SK-N-SH (cell line): ENCODE measurements at regions not wholly inside any gene's neighbourhood (a gene's known extent, or its start where the extent isn't known, plus 50 kb on each side); places are given as distances from the start of the nearest gene placed in this dataset.

Experiments used
- CTCF ChIA-PET: fragments of 300-600, 350-600 bp; formaldehyde crosslinking; extraction: SDS; loops from one replicate; lab custom pipeline; 2021; lab: Yijun Ruan, JAX
- POLR2A ChIA-PET: fragments of 350-600 bp; sonication (Branson Sonifier 250); formaldehyde crosslinking; extraction: SDS; loops from one replicate; lab custom pipeline; 2020; ENCODE audit warnings: antibody characterized with exemption, inconsistent platforms; lab: Yijun Ruan, JAX
- DNase-seq: peaks from one replicate; pipeline ENCODE4 v3.0.0; 2012
- H2AFZ ChIP-seq: fragments of 200-600 bp; sonication (generic); 2 replicates; pipeline ENCODE4 v1.8.1; 2016; ENCODE audit warnings: antibody characterized with exemption, mild to moderate bottlenecking, low read depth
- H3F3A ChIP-seq: fragments of 200-600 bp; sonication (generic); replicated peaks from 2 replicates; pipeline ENCODE3; 2016; ENCODE audit warnings: antibody characterized with exemption, mild to moderate bottlenecking; ENCODE audit not compliant: insufficient read depth
- H3K27ac ChIP-seq, 2 experiments: fragments of 200-500 bp in 1 of 2; fragments of 200-600 bp in 1 of 2; sonication (Bioruptor generic) in 1 of 2; sonication (generic), shearing (Covaris generic) in 1 of 2; 2 replicates each; pipeline versions ENCODE4 v1.5.1 to v1.6.1; 2014 to 2016; ENCODE audit warnings: low read depth in 2 of 2, inconsistent platforms in 1 of 2, low read length in 1 of 2, mild to moderate bottlenecking in 1 of 2, mixed read lengths in 1 of 2
- H3K27me3 ChIP-seq: fragments of 200-600 bp; sonication (generic), shearing (Covaris generic); 2 replicates; pipeline ENCODE4 v1.6.1; 2016; ENCODE audit warnings: mixed run types; ENCODE audit not compliant: insufficient read depth
- H3K36me3 ChIP-seq, 2 experiments: fragments of 200-500 bp in 1 of 2; fragments of 200-600 bp in 1 of 2; sonication (Bioruptor generic) in 1 of 2; sonication (generic) in 1 of 2; replicated peaks in 1 of 2; 2 replicates each; pipeline versions ENCODE3 to v1.5.1; 2014 to 2016; ENCODE audit warnings: low read length in 1 of 2, mild to moderate bottlenecking in 1 of 2; ENCODE audit not compliant: insufficient read depth in 2 of 2, control insufficient read depth in 1 of 2
- H3K4me1 ChIP-seq, 2 experiments: fragments of 200-500 bp in 1 of 2; fragments of 200-600 bp in 1 of 2; sonication (Bioruptor generic) in 1 of 2; sonication (generic), shearing (Covaris generic) in 1 of 2; 2 replicates each; pipeline versions ENCODE4 v1.5.1 to v1.6.1; 2014 to 2016; ENCODE audit warnings: low read depth in 1 of 2, low read length in 1 of 2, mixed run types in 1 of 2; ENCODE audit not compliant: insufficient read depth in 2 of 2, control insufficient read depth in 1 of 2
- H3K4me2 ChIP-seq: fragments of 200-600 bp; sonication (generic), shearing (Covaris generic); 2 replicates; pipeline ENCODE4 v1.6.1; 2017; ENCODE audit warnings: mixed run types
- H3K4me3 ChIP-seq, 2 experiments: fragments of 200-500 bp in 1 of 2; fragments of 200-600 bp in 1 of 2; sonication (Bioruptor generic) in 1 of 2; sonication (generic), shearing (Covaris generic) in 1 of 2; 2 replicates each; pipeline versions ENCODE4 v1.5.1 to v1.8.1; 2014 to 2016; ENCODE audit warnings: low read depth in 2 of 2, inconsistent platforms in 1 of 2, low read length in 1 of 2, mild to moderate bottlenecking in 1 of 2, mixed read lengths in 1 of 2, moderate library complexity in 1 of 2
- H3K79me2 ChIP-seq: fragments of 200-600 bp; sonication (generic); 2 replicates; pipeline ENCODE4 v1.8.1; 2017; ENCODE audit warnings: mild to moderate bottlenecking; ENCODE audit not compliant: insufficient read depth
- H3K9ac ChIP-seq: fragments of 200-600 bp; sonication (generic); 2 replicates; pipeline ENCODE4 v1.6.1; 2017; ENCODE audit warnings: mixed run types
- H3K9me2 ChIP-seq: fragments of 200-600 bp; sonication (generic); 2 replicates; pipeline ENCODE4 v1.6.1; 2017; ENCODE audit warnings: mixed run types
- H3K9me3 ChIP-seq: fragments of 200-600 bp; sonication (generic); 2 replicates; pipeline ENCODE4 v1.6.1; 2017; ENCODE audit warnings: mixed run types, mild to moderate bottlenecking, moderate library complexity
- H4K20me1 ChIP-seq: fragments of 200-600 bp; sonication (generic); 2 replicates; pipeline ENCODE4 v1.6.1; 2017; ENCODE audit warnings: mild to moderate bottlenecking, mixed run types; ENCODE audit not compliant: insufficient read depth
- CHD2 ChIP-seq: fragments of 150-350 bp; IDR thresholded peaks from 2 replicates; pipeline ENCODE4 v1.6.1; 2018; ENCODE audit warnings: low read length; ENCODE audit not compliant: partially characterized antibody
- EP300 ChIP-seq, 2 experiments: IDR thresholded peaks; 2 replicates each; pipeline versions ENCODE4 v1.4.0 to v1.6.1; 2012; ENCODE audit warnings: borderline replicate concordance in 1 of 2, low read depth in 1 of 2, low read length in 1 of 2
- FOXM1 ChIP-seq: IDR thresholded peaks from 2 replicates; pipeline ENCODE4 v1.4.0; 2012; ENCODE audit warnings: low read depth, mild to moderate bottlenecking
- GATA2 ChIP-seq: sonication (generic); formaldehyde crosslinking; IDR thresholded peaks from 2 replicates; pipeline ENCODE4 v1.5.0; 2020; ENCODE audit warnings: mild to moderate bottlenecking, missing genetic modification reagents
- JUND ChIP-seq: IDR thresholded peaks from 2 replicates; pipeline ENCODE4 v1.4.0; 2012
- MEF2A ChIP-seq: IDR thresholded peaks from 2 replicates; pipeline ENCODE4 v1.4.0; 2012; ENCODE audit warnings: low read depth, borderline replicate concordance
- RAD21 ChIP-seq: IDR thresholded peaks from 2 replicates; pipeline ENCODE4 v1.6.1; 2012; ENCODE audit warnings: mild to moderate bottlenecking, low read length
- WGBS: methylation state at CpG from one replicate; pipeline ENCODE4 v1.1.6; 2017; ENCODE audit warnings: low lambda C conversion rate; 5-methylcytosine and 5-hydroxymethylcytosine counted together
- TF ChIP-seq, protein P1 (sequence below): fragments of 200-600 bp; sonication (generic); IDR thresholded peaks from 2 replicates; pipeline ENCODE4 v1.6.1; 2017; ENCODE audit warnings: antibody characterized with exemption, mild to moderate bottlenecking, moderate library complexity
- TF ChIP-seq, protein P2 (sequence below): fragments of 150-350 bp; IDR thresholded peaks from 2 replicates; pipeline ENCODE4 v1.6.1; 2016; ENCODE audit warnings: mild to moderate bottlenecking, low read depth, low read length
- TF ChIP-seq, protein P3 (sequence below): IDR thresholded peaks from 2 replicates; pipeline ENCODE4 v1.6.1; 2012; ENCODE audit warnings: mild to moderate bottlenecking, low read depth, low read length, moderate library complexity

DNA sequence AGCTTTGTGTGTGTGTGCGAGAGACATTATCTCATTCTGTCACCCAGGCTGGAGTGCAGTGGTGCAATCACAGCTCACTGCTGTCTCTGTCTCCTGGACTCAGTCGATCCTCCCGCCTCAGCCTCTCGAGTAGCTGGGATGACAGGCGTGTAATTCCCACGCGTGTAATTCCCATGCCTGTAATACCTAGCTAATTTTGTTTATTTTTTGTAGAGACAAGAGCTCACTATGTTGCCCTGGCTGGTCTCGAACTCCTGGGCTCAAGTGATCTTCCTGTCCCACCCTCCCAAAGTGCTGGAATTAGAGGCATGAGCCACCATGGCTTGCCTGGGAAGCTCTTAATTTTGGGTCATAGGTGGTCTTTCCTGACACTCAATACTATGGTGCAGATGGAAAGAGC is 205.3 kb upstream of the TNRC6C start:
- Histone ChIP-seq H3K36me3 (no peaks in the 10 kb centered on the region), H3F3A (no peaks in the 10 kb centered on the region), H3K27ac (no peak overlapping the region), H3K4me3 (no peak overlapping the region), H3K27me3 (peaks cover 15% of the 10 kb centered on the region; the same call in 1 of the 2 replicates), H3K4me2 (no peak overlapping the region), H2AFZ (no peak overlapping the region), H3K4me1 (peaks cover 0 to 5% of the 10 kb centered on the region in 2 experiments; a peak in 1 of 4 replicates), H3K9ac (no peak overlapping the region), H3K9me2 (no peaks in the 10 kb centered on the region), H3K9me3 (no peaks in the 10 kb centered on the region), H4K20me1 (no peaks in the 10 kb centered on the region), H3K79me2 (no peaks in the 10 kb centered on the region)
- TF ChIP-seq, protein P1, sequence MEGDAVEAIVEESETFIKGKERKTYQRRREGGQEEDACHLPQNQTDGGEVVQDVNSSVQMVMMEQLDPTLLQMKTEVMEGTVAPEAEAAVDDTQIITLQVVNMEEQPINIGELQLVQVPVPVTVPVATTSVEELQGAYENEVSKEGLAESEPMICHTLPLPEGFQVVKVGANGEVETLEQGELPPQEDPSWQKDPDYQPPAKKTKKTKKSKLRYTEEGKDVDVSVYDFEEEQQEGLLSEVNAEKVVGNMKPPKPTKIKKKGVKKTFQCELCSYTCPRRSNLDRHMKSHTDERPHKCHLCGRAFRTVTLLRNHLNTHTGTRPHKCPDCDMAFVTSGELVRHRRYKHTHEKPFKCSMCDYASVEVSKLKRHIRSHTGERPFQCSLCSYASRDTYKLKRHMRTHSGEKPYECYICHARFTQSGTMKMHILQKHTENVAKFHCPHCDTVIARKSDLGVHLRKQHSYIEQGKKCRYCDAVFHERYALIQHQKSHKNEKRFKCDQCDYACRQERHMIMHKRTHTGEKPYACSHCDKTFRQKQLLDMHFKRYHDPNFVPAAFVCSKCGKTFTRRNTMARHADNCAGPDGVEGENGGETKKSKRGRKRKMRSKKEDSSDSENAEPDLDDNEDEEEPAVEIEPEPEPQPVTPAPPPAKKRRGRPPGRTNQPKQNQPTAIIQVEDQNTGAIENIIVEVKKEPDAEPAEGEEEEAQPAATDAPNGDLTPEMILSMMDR = no peak
- TF ChIP-seq JUND = no peak
- TF ChIP-seq, protein P2, sequence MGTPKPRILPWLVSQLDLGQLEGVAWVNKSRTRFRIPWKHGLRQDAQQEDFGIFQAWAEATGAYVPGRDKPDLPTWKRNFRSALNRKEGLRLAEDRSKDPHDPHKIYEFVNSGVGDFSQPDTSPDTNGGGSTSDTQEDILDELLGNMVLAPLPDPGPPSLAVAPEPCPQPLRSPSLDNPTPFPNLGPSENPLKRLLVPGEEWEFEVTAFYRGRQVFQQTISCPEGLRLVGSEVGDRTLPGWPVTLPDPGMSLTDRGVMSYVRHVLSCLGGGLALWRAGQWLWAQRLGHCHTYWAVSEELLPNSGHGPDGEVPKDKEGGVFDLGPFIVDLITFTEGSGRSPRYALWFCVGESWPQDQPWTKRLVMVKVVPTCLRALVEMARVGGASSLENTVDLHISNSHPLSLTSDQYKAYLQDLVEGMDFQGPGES = no peak
- no peak for TF ChIP-seq MEF2A
- TF ChIP-seq, protein P3, sequence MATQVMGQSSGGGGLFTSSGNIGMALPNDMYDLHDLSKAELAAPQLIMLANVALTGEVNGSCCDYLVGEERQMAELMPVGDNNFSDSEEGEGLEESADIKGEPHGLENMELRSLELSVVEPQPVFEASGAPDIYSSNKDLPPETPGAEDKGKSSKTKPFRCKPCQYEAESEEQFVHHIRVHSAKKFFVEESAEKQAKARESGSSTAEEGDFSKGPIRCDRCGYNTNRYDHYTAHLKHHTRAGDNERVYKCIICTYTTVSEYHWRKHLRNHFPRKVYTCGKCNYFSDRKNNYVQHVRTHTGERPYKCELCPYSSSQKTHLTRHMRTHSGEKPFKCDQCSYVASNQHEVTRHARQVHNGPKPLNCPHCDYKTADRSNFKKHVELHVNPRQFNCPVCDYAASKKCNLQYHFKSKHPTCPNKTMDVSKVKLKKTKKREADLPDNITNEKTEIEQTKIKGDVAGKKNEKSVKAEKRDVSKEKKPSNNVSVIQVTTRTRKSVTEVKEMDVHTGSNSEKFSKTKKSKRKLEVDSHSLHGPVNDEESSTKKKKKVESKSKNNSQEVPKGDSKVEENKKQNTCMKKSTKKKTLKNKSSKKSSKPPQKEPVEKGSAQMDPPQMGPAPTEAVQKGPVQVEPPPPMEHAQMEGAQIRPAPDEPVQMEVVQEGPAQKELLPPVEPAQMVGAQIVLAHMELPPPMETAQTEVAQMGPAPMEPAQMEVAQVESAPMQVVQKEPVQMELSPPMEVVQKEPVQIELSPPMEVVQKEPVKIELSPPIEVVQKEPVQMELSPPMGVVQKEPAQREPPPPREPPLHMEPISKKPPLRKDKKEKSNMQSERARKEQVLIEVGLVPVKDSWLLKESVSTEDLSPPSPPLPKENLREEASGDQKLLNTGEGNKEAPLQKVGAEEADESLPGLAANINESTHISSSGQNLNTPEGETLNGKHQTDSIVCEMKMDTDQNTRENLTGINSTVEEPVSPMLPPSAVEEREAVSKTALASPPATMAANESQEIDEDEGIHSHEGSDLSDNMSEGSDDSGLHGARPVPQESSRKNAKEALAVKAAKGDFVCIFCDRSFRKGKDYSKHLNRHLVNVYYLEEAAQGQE = no peak
- TF ChIP-seq FOXM1 = no peak
- no peak for TF ChIP-seq RAD21
- no peak for TF ChIP-seq GATA2 (CRISPR knock-in tag)
- no peak for TF ChIP-seq EP300 (IDR thresholded peaks at IDR 0.05; ENCODE audit: borderline replicate concordance in 1 of 2, low read depth in 1 of 2, low read length in 1 of 2)
- TF ChIP-seq CHD2 = no peak
- CTCF ChIA-PET = interaction anchor here (0.7 to 1.9 kb wide), 4 partner anchors 9 to 260 kb away, joined by 3 to 9 read pairs (median 4); no protein-coding TSS in a partner anchor
- no peak for DNase-seq
- POLR2A ChIA-PET = no interaction called here
- 79% methylated on average over 8 of the region's 8 CpGs for WGBS
